Right lobe of liver (tissue), 4 donors: ENCODE measurements at regions not wholly inside any gene's neighbourhood (a gene's known extent, or its start where the extent isn't known, plus 50 kb on each side); places are given as distances from the start of the nearest gene placed in this dataset.

Experiments
- POLR2A ChIP-seq: fragments of 450-650 bp; IDR thresholded peaks from one replicate; pipeline ENCODE4 v1.6.1; 2017; ENCODE audit warnings: antibody characterized with exemption, mild to moderate bottlenecking
- TF ChIP-seq, protein P1 (sequence below), 4 donors: fragments of 200-600 bp in 3 of 4; fragments of 450-650 bp in 1 of 4; IDR thresholded peaks; one replicate each; pipeline versions ENCODE4 v1.5.1 to v1.8.0; 2016 to 2022; ENCODE audit warnings: antibody characterized with exemption in 4 of 4, mild to moderate bottlenecking in 2 of 4
- donor health status: DM: no; HTN: no; CAD: no.
- donor health status: DM: no; HTN: no; CAD: no.
- donor health status: DM: no; HTN: yes; CAD: no.

DNA sequence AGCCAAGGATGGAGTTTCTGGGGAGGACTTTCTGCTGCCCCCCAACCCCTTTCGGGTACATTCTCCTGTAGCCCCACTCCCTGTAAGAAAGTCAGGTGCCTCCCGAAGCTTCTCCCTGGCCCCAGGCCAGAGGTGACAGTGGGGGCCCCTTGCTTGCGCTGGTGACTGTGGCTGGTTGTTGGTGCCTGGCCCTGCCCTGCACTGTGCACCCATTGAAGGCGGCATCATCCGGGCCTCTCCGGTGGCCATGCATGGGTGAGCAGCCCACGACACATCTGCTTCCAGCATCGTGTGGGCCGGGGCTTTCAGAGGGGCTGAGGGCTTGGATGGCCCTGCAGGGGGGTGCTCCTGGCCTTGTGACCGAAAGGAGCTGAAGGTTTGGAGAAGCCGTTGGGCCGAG lies 297.0 kb downstream of the SEC14L1 start:
- TF ChIP-seq, protein P1, sequence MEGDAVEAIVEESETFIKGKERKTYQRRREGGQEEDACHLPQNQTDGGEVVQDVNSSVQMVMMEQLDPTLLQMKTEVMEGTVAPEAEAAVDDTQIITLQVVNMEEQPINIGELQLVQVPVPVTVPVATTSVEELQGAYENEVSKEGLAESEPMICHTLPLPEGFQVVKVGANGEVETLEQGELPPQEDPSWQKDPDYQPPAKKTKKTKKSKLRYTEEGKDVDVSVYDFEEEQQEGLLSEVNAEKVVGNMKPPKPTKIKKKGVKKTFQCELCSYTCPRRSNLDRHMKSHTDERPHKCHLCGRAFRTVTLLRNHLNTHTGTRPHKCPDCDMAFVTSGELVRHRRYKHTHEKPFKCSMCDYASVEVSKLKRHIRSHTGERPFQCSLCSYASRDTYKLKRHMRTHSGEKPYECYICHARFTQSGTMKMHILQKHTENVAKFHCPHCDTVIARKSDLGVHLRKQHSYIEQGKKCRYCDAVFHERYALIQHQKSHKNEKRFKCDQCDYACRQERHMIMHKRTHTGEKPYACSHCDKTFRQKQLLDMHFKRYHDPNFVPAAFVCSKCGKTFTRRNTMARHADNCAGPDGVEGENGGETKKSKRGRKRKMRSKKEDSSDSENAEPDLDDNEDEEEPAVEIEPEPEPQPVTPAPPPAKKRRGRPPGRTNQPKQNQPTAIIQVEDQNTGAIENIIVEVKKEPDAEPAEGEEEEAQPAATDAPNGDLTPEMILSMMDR (IDR thresholded peaks at IDR 0.05) = no peak
- TF ChIP-seq POLR2A = no peak
